ENCODE measurements at regions not wholly inside any gene's neighbourhood (a gene's known extent, or its start where the extent isn't known, plus 50 kb on each side); places are given as distances from the start of the nearest gene placed in this dataset.

GRCh38 chr15:45941367-45941766 is 306.5 kb downstream of the SQOR start:
- no peak overlapping the region for H3K4me3 Mint-ChIP-seq
- no peaks in the 10 kb centered on the region for H3K27me3 Mint-ChIP-seq (ENCODE audit: low read depth, poor library complexity)
- H3K4me1 Mint-ChIP-seq, result no peaks in the 10 kb centered on the region
- no peaks in the 10 kb centered on the region for H3K9me3 Mint-ChIP-seq
- H3K27ac Mint-ChIP-seq, result no peak overlapping the region
- TF ChIP-seq CTCF (IDR thresholded peaks at IDR 0.05), result no peak
- no peak for DNase-seq
- no peaks in the 10 kb centered on the region for H3K36me3 Mint-ChIP-seq (ENCODE audit: low read depth)

- Mint-ChIP-seq H3K4me3 (no peak overlapping the region), H3K4me1 (no peaks in the 10 kb centered on the region), H3K9me3 (no peaks in the 10 kb centered on the region), H3K27me3 (ENCODE audit: low read depth, poor library complexity) (no peaks in the 10 kb centered on the region), H3K27ac (no peak overlapping the region), H3K36me3 (ENCODE audit: low read depth) (no peaks in the 10 kb centered on the region)
- no peak for DNase-seq
- no peak for TF ChIP-seq CTCF (IDR thresholded peaks at IDR 0.05)
Measured at GRCh38 chr15:45943240-45943639, 308.4 kb downstream of the SQOR start.

- Mint-ChIP-seq H3K36me3 (ENCODE audit: low read depth) (no peaks in the 10 kb centered on the region), H3K27me3 (ENCODE audit: low read depth, poor library complexity) (no peaks in the 10 kb centered on the region), H3K27ac (no peak overlapping the region), H3K9me3 (no peaks in the 10 kb centered on the region), H3K4me3 (no peak overlapping the region), H3K4me1 (no peaks in the 10 kb centered on the region)
- TF ChIP-seq CTCF (IDR thresholded peaks at IDR 0.05), result no peak
- DNase-seq, result no peak
Measured at GRCh38 chr15:45946111-45946510, 311.3 kb downstream of the SQOR start.

- H3K27ac Mint-ChIP-seq, result no peak overlapping the region
- H3K36me3 Mint-ChIP-seq (ENCODE audit: low read depth), result no peaks in the 10 kb centered on the region
- H3K4me1 Mint-ChIP-seq, result no peaks in the 10 kb centered on the region
- H3K4me3 Mint-ChIP-seq, result no peak overlapping the region
- H3K27me3 Mint-ChIP-seq (ENCODE audit: low read depth, poor library complexity), result peaks cover 3% of the 10 kb centered on the region
- no peak for DNase-seq
- no peak for TF ChIP-seq CTCF (IDR thresholded peaks at IDR 0.05)
- H3K9me3 Mint-ChIP-seq, result no peaks in the 10 kb centered on the region
Measured at GRCh38 chr15:45948181-45948621, 313.4 kb downstream of the SQOR start.

GRCh38 chr15:45958924-45959323 is 324.1 kb downstream of the SQOR start:
- no peak overlapping the region for H3K4me3 Mint-ChIP-seq
- H3K27me3 Mint-ChIP-seq (ENCODE audit: low read depth, poor library complexity), result peaks cover 2% of the 10 kb centered on the region
- peaks cover 14% of the 10 kb centered on the region for H3K9me3 Mint-ChIP-seq
- no peaks in the 10 kb centered on the region for H3K36me3 Mint-ChIP-seq (ENCODE audit: low read depth)
- TF ChIP-seq CTCF (IDR thresholded peaks at IDR 0.05), result no peak
- no peak for DNase-seq
- H3K27ac Mint-ChIP-seq, result no peak overlapping the region
- H3K4me1 Mint-ChIP-seq, result no peaks in the 10 kb centered on the region

- DNase-seq, result no peak
- Mint-ChIP-seq H3K9me3 (peaks cover 18% of the 10 kb centered on the region), H3K27me3 (ENCODE audit: low read depth, poor library complexity) (peaks cover under 1% of the 10 kb centered on the region), H3K36me3 (ENCODE audit: low read depth) (no peaks in the 10 kb centered on the region), H3K4me1 (no peaks in the 10 kb centered on the region), H3K27ac (no peak overlapping the region), H3K4me3 (no peak overlapping the region)
- no peak for TF ChIP-seq CTCF (IDR thresholded peaks at IDR 0.05)
Measured at GRCh38 chr15:45962733-45963132, 327.9 kb downstream of the SQOR start.

Data from nephron progenitor cell (in vitro differentiated cells).